Caco-2 (cell line): ENCODE measurements at regions not wholly inside any gene's neighbourhood (a gene's known extent, or its start where the extent isn't known, plus 50 kb on each side); places are given as distances from the start of the nearest gene placed in this dataset.

Source experiments
- BruUV-seq: library from RNA; stranded (reverse); fragments of 400-500 nt; replicated peaks from 2 replicates; lab custom pipeline; 2021; lab: Mats Ljungman, UMichigan
- CTCF ChIA-PET: fragments of 300-600 bp; sonication (Branson Sonifier 250); formaldehyde crosslinking; loops from one replicate; lab custom pipeline; 2022; ENCODE audit warnings: antibody characterized with exemption; lab: Charles Lee
- POLR2A ChIA-PET: fragments of 300-600 bp; sonication (Branson Sonifier 250); formaldehyde crosslinking; loops from one replicate; lab custom pipeline; 2022; ENCODE audit warnings: antibody characterized with exemption; lab: Charles Lee
- DNase-seq, 2 experiments: peaks; one replicate each; pipeline versions ENCODE4 v3.0.0 to v3.0.0-alpha.2; 2020 to 2022
- H3K27me3 ChIP-seq: replicated peaks from 2 replicates; pipeline ENCODE4 v1.6.0; 2011; ENCODE audit warnings: low read length; ENCODE audit not compliant: control insufficient read depth, insufficient read depth
- H3K36me3 ChIP-seq: 2 replicates; pipeline ENCODE4 v1.5.1; 2011; ENCODE audit warnings: low read length; ENCODE audit not compliant: control insufficient read depth, insufficient read depth
- H3K4me1 ChIP-seq: fragments of 250-450 bp; sonication (Bioruptor Pico); 2 replicates; pipeline ENCODE4 v1.5.1; 2020; ENCODE audit warnings: mild to moderate bottlenecking
- H3K4me3 ChIP-seq: 2 replicates; pipeline ENCODE4 v1.5.1; 2011; ENCODE audit warnings: low read depth, mild to moderate bottlenecking, control low read depth, low read length
- H3K9me3 ChIP-seq: fragments of 250-450 bp; sonication (Bioruptor Pico); 2 replicates; pipeline ENCODE4 v1.5.1; 2020; ENCODE audit warnings: mild to moderate bottlenecking, moderate library complexity
- H3K27ac Mint-ChIP-seq: one replicate; pipeline ENCODE4 v1.8.0; 2022; ENCODE audit warnings: mixed read lengths; ENCODE audit not compliant: unreplicated experiment
- H3K27me3 Mint-ChIP-seq: one replicate; pipeline ENCODE4 v1.8.0; 2022; ENCODE audit warnings: mixed read lengths; ENCODE audit not compliant: insufficient read depth, unreplicated experiment
- H3K36me3 Mint-ChIP-seq: one replicate; pipeline ENCODE4 v1.8.0; 2022; ENCODE audit warnings: mild to moderate bottlenecking, mixed read lengths; ENCODE audit not compliant: insufficient read depth, unreplicated experiment
- H3K4me1 Mint-ChIP-seq: one replicate; pipeline ENCODE4 v1.8.0; 2022; ENCODE audit warnings: low read depth, mixed read lengths; ENCODE audit not compliant: unreplicated experiment
- H3K4me3 Mint-ChIP-seq: one replicate; pipeline ENCODE4 v1.8.0; 2022; ENCODE audit warnings: mild to moderate bottlenecking, moderate library complexity, mixed read lengths; ENCODE audit not compliant: unreplicated experiment
- H3K9me3 Mint-ChIP-seq: one replicate; pipeline ENCODE4 v1.8.0; 2022; ENCODE audit warnings: mixed read lengths; ENCODE audit not compliant: unreplicated experiment
- CTCF ChIP-seq, 2 experiments: fragments of 200-600 bp in 1 of 2; IDR thresholded peaks; 1 replicate in 1 of 2; 2 replicates in 1 of 2; pipeline versions ENCODE4 v1.5.1 to v1.8.0; 2011 to 2022; ENCODE audit warnings: antibody characterized with exemption in 1 of 2, control low read depth in 1 of 2, inconsistent platforms in 1 of 2, low read depth in 1 of 2, low read length in 1 of 2, mild to moderate bottlenecking in 1 of 2, moderate library complexity in 1 of 2; ENCODE audit not compliant: insufficient read depth in 1 of 2, severe bottlenecking in 1 of 2, unreplicated experiment in 1 of 2
- intact Hi-C: fragments of 100-400 bp; cut with micrococcal nuclease; formaldehyde crosslinking; loops from one replicate; pipeline ENCODE4 v1.10.0; 2022; ENCODE audit not compliant: unreplicated experiment

GRCh38 chr7:32299133-32299702 lies 191.0 kb downstream of the LSM5 start:
- H3K36me3 Mint-ChIP-seq = no peaks in the 10 kb centered on the region
- H3K36me3 ChIP-seq = no peaks in the 10 kb centered on the region
- H3K27ac Mint-ChIP-seq = no peak overlapping the region
- no peaks in the 10 kb centered on the region for H3K27me3 ChIP-seq
- no peak for TF ChIP-seq CTCF (IDR thresholded peaks at IDR 0.05; ENCODE audit: insufficient read depth in 1 of 2, low read depth in 1 of 2, low read length in 1 of 2, severe bottlenecking in 1 of 2, unreplicated experiment in 1 of 2)
- ChIA-PET POLR2A (no interaction called here), CTCF (no interaction called here)
- no peak overlapping the region for H3K4me3 Mint-ChIP-seq
- H3K9me3 Mint-ChIP-seq = no peaks in the 10 kb centered on the region
- H3K27me3 Mint-ChIP-seq = peaks cover 26% of the 10 kb centered on the region
- H3K4me1 Mint-ChIP-seq = no peaks in the 10 kb centered on the region
- DNase-seq = no peak
- H3K9me3 ChIP-seq = no peaks in the 10 kb centered on the region
- intact Hi-C loops = no loop called here
- BruUV-seq = no TSS peak
- H3K4me3 ChIP-seq = no peak overlapping the region
- no peaks in the 10 kb centered on the region for H3K4me1 ChIP-seq

- Mint-ChIP-seq H3K36me3 (no peaks in the 10 kb centered on the region), H3K9me3 (no peaks in the 10 kb centered on the region), H3K4me1 (no peaks in the 10 kb centered on the region), H3K4me3 (no peak overlapping the region), H3K27me3 (peaks cover 26% of the 10 kb centered on the region), H3K27ac (no peak overlapping the region)
- H3K36me3 ChIP-seq = no peaks in the 10 kb centered on the region
- BruUV-seq = no TSS peak
- H3K9me3 ChIP-seq = no peaks in the 10 kb centered on the region
- no peak for TF ChIP-seq CTCF (IDR thresholded peaks at IDR 0.05; ENCODE audit: insufficient read depth in 1 of 2, low read depth in 1 of 2, low read length in 1 of 2, severe bottlenecking in 1 of 2, unreplicated experiment in 1 of 2)
- intact Hi-C loops = no loop called here
- H3K4me3 ChIP-seq = no peak overlapping the region
- H3K27me3 ChIP-seq = no peaks in the 10 kb centered on the region
- CTCF ChIA-PET = no interaction called here
- POLR2A ChIA-PET = no interaction called here
- H3K4me1 ChIP-seq = no peaks in the 10 kb centered on the region
- no peak for DNase-seq
Measured at GRCh38 chr7:32298408-32299132, 191.6 kb downstream of the LSM5 start.

- Mint-ChIP-seq H3K4me1 (no peaks in the 10 kb centered on the region), H3K36me3 (no peaks in the 10 kb centered on the region), H3K27me3 (peaks cover 16% of the 10 kb centered on the region), H3K4me3 (no peak overlapping the region), H3K27ac (no peak overlapping the region), H3K9me3 (no peaks in the 10 kb centered on the region)
- Histone ChIP-seq H3K9me3 (no peaks in the 10 kb centered on the region), H3K27me3 (no peaks in the 10 kb centered on the region), H3K4me3 (no peak overlapping the region), H3K4me1 (no peaks in the 10 kb centered on the region), H3K36me3 (no peaks in the 10 kb centered on the region)
- no peak for DNase-seq
- ChIA-PET POLR2A (no interaction called here), CTCF (no interaction called here)
- intact Hi-C loops = no loop called here
- no peak for TF ChIP-seq CTCF (IDR thresholded peaks at IDR 0.05; ENCODE audit: insufficient read depth in 1 of 2, low read depth in 1 of 2, low read length in 1 of 2, severe bottlenecking in 1 of 2, unreplicated experiment in 1 of 2)
- BruUV-seq = no TSS peak
Measured at GRCh38 chr7:32293833-32294232, 196.3 kb downstream of the LSM5 start.
